WI38 (cell line): ENCODE measurements at regions not wholly inside any gene's neighbourhood (a gene's known extent, or its start where the extent isn't known, plus 50 kb on each side); places are given as distances from the start of the nearest gene placed in this dataset.

ENCODE experiments used
- H3K4me3 ChIP-seq: 2 replicates; pipeline ENCODE4 v1.5.1; 2011; ENCODE audit warnings: low read depth, mild to moderate bottlenecking, control low read depth, low read length
- CTCF ChIP-seq: IDR thresholded peaks from 2 replicates; pipeline ENCODE4 v1.5.1; 2012; ENCODE audit warnings: low read depth, mild to moderate bottlenecking, control low read depth, low read length

- H3K4me3 ChIP-seq = no peak overlapping the region
- no peak for TF ChIP-seq CTCF
Measured at GRCh38 chr19:29013988-29014387, 199.0 kb downstream of the UQCRFS1 start.

DNA sequence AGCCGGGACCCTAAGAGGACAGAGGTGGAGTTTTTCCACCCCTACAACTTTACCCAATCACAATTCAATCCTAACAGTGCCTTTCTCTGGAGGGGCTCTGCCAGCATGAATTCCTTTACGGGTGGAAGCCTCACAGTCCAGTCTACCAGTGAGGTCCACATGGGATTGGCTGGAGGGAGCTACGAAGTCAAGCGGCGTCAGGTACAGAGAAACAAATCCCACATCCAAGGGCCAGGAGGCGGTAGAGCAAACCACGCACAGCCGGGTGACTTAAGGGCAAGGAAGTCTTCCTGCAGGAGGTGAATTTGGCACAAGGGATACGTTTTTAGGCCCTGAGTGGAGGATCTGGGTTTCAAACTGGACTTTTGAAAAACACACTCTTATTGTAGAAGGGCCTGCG, 199.6 kb downstream of the UQCRFS1 start:
- no peak for TF ChIP-seq CTCF

DNA sequence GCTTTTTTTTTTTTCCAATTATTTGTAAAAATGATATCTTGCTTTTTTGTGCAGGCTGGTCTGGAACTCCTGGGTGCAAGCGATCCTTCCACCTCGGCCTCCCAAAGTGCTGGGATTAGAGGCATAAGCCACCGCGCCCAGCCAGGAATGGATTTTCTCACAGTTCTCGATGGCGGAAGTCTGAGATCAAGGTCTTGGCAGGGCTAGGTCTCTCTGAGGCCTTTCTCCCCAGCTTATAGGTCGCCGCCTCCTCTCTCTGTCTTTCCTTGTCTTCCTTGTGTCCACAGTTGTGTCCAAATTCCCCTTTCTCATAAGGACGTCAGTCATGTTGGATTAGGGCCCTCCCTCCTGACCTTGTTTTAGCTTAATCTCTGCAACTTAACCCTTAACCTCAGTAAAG, 200.5 kb downstream of the UQCRFS1 start:
- no peak for TF ChIP-seq CTCF
- no peak overlapping the region for H3K4me3 ChIP-seq

More for the DNA sequence above, 199.6 kb downstream of the UQCRFS1 start:
- H3K4me3 ChIP-seq = no peak overlapping the region

DNA sequence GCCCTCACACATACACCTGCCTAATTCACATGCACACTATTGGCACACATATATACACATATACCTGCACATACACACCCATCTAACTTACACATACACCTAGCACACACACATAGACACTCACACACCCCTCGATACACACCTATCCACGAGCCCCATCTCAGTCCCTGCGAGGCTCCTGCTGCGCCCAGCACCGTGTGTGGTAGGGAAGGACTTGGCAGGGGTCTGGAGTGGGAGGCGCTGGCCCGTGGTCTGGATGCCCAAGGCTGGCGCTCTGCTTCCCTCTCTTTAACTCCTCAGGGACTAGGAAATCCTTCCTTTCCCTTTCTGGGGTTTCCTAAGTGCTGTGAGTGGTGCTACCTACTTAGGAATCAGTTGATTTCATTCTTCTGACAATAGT, 202.7 kb downstream of the UQCRFS1 start:
- no peak for TF ChIP-seq CTCF
- no peak overlapping the region for H3K4me3 ChIP-seq

- no peak overlapping the region for H3K4me3 ChIP-seq
- TF ChIP-seq CTCF = no peak
Measured at GRCh38 chr19:29006057-29006735, 206.8 kb downstream of the UQCRFS1 start.

DNA sequence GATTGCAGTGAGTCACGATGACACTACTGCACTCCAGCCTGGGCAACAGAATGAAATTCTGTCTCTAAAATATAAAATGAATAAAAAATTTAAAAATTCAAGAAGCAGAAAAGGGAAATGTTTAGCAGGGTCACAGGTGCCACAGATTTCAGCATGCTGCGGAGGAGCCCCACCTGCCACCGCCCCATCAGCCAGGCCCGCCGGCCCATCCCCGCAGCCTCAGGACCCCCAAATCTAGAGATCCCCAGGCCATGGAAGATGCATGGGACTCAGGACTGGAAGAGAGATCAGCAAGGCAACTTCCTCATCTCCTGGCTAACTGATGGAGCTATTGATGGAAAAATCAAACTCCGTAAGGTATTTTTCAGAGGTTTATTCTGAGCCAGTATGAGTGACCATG, 208.2 kb downstream of the UQCRFS1 start:
- no peak overlapping the region for H3K4me3 ChIP-seq
- TF ChIP-seq CTCF = no peak

DNA sequence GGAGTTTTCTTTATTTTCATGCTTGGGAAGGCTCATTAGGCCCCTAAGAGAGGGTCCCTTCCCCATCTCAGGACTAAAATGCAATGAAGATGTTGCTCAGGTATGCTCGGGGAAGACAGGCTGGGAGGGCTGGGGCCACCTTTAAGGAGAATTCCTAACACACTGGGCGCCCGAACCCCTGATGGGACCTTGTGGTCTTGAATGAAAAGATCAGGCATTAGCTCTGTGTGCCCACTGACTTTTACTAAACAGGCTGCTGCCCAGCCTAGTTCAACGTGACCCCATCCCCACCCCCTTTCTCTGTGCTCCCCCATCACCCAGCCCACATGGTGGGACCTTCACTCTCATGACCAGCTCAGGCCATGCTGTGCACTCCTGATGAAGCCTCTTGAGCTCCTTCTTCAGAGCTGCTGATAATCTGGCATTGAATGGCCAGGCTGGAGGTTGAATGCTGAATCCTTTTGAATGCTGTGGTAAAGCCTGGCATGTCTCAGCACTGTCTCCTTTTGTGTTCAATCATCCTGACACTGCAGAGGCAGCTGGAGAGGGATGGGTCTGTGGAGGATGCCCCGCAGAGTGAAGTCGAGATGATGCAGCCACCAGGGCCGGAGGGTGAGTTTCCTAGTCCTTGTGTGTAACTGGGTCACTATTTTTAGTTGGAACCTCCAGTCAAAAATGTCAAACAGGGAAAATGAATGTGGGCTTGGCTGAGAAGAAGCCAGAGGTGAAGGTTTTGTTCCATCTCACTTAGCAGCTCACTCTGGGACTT, 209.1 kb downstream of the UQCRFS1 start:
- no peak for TF ChIP-seq CTCF
- no peak overlapping the region for H3K4me3 ChIP-seq
